Loucy (cell line): ENCODE measurements at regions not wholly inside any gene's neighbourhood (a gene's known extent, or its start where the extent isn't known, plus 50 kb on each side); places are given as distances from the start of the nearest gene placed in this dataset.

Experiments
- H2AFZ ChIP-seq: fragments of 200-600 bp; sonication (generic); 2 replicates; pipeline ENCODE4 v1.6.0; 2016; ENCODE audit warnings: antibody characterized with exemption, mild to moderate bottlenecking, low read length, moderate library complexity
- H3F3A ChIP-seq: fragments of 200-600 bp; 2 replicates; pipeline ENCODE4 v1.6.0; 2016; ENCODE audit warnings: antibody characterized with exemption, low read depth, mild to moderate bottlenecking
- H3K27me3 ChIP-seq: fragments of 200-600 bp; sonication (generic); 2 replicates; pipeline ENCODE4 v1.6.1; 2014; ENCODE audit warnings: low read length, mild to moderate bottlenecking; ENCODE audit not compliant: insufficient read depth, poor library complexity, severe bottlenecking
- H3K36me3 ChIP-seq: fragments of 200-600 bp; sonication (generic); 2 replicates; pipeline ENCODE4 v1.6.1; 2016; ENCODE audit warnings: low read length; ENCODE audit not compliant: insufficient read depth
- H3K4me1 ChIP-seq: fragments of 200-600 bp; sonication (generic); 2 replicates; pipeline ENCODE4 v1.5.1; 2014; ENCODE audit warnings: low read length, mild to moderate bottlenecking; ENCODE audit not compliant: insufficient read depth, poor library complexity, severe bottlenecking
- H3K4me2 ChIP-seq: fragments of 200-600 bp; sonication (generic); 2 replicates; pipeline ENCODE4 v1.6.0; 2014; ENCODE audit warnings: antibody characterized with exemption, low read length, low read depth, mild to moderate bottlenecking; ENCODE audit not compliant: poor library complexity, severe bottlenecking
- H3K4me3 ChIP-seq: fragments of 200-600 bp; sonication (generic); 2 replicates; pipeline ENCODE4 v1.5.1; 2014; ENCODE audit warnings: low read length, mild to moderate bottlenecking, mixed read lengths; ENCODE audit not compliant: poor library complexity, severe bottlenecking
- H3K79me2 ChIP-seq: fragments of 200-600 bp; sonication (generic); 2 replicates; pipeline ENCODE4 v1.6.1; 2014; ENCODE audit warnings: low read length; ENCODE audit not compliant: insufficient read depth
- H3K9ac ChIP-seq: fragments of 200-600 bp; sonication (generic); 2 replicates; pipeline ENCODE4 v1.6.0; 2014; ENCODE audit warnings: mild to moderate bottlenecking, low read depth, low read length, moderate library complexity; ENCODE audit not compliant: poor library complexity, severe bottlenecking
- H3K9me2 ChIP-seq: fragments of 200-600 bp; sonication (generic); replicated peaks from 2 replicates; pipeline ENCODE4 v1.6.1; 2016; ENCODE audit warnings: low read depth, low read length, mixed read lengths
- H3K9me3 ChIP-seq: fragments of 200-600 bp; sonication (generic); 2 replicates; pipeline ENCODE4 v1.6.1; 2014; ENCODE audit warnings: mild to moderate bottlenecking, antibody characterized with exemption, low read length, low read depth; ENCODE audit not compliant: insufficient read depth
- H4K20me1 ChIP-seq: fragments of 200-600 bp; sonication (generic); 2 replicates; pipeline ENCODE4 v1.6.0; 2014; ENCODE audit warnings: antibody characterized with exemption, low read length, mild to moderate bottlenecking; ENCODE audit not compliant: insufficient read depth, poor library complexity, severe bottlenecking
- EZH2phosphoT487 ChIP-seq: fragments of 200-600 bp; IDR thresholded peaks from 2 replicates; pipeline ENCODE4 v1.6.1; 2018; ENCODE audit warnings: antibody characterized with exemption, mild to moderate bottlenecking, moderate library complexity, borderline replicate concordance
- TF ChIP-seq, protein P1 (sequence below): fragments of 200-600 bp; sonication (generic); conservative IDR thresholded peaks from 2 replicates; pipeline ENCODE4 v1.5.1; 2014; ENCODE audit warnings: mild to moderate bottlenecking, antibody characterized with exemption, low read length

DNA sequence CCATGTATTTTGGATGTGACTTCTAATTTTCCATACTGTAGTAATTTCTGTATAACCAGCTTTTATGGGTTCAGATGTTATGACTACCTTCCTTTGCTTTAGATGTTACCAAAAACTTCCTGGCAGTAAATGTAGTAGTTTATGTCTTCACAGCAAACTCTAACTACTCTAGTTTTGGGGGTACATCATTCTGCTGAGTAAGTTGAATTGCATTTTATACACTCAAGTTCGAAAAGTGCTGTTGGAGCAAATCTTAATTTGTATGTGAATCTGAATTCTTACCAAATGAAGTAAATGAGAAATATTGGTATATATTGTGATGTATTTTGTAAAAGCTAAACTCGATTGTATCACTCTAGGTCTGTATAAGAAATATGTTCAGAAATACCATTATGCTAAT, 728.3 kb upstream of the CDH8 start:
- TF ChIP-seq, protein P1, sequence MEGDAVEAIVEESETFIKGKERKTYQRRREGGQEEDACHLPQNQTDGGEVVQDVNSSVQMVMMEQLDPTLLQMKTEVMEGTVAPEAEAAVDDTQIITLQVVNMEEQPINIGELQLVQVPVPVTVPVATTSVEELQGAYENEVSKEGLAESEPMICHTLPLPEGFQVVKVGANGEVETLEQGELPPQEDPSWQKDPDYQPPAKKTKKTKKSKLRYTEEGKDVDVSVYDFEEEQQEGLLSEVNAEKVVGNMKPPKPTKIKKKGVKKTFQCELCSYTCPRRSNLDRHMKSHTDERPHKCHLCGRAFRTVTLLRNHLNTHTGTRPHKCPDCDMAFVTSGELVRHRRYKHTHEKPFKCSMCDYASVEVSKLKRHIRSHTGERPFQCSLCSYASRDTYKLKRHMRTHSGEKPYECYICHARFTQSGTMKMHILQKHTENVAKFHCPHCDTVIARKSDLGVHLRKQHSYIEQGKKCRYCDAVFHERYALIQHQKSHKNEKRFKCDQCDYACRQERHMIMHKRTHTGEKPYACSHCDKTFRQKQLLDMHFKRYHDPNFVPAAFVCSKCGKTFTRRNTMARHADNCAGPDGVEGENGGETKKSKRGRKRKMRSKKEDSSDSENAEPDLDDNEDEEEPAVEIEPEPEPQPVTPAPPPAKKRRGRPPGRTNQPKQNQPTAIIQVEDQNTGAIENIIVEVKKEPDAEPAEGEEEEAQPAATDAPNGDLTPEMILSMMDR = no peak
- no peak for TF ChIP-seq EZH2phosphoT487
- H3K9me3 ChIP-seq = 0 out of 2 replicates have a peak, but pooled peaks cover 3% of the 10 kb centered on the region
- H2AFZ ChIP-seq = no peak overlapping the region
- H3K36me3 ChIP-seq = no peaks in the 10 kb centered on the region
- H3K27me3 ChIP-seq = no peaks in the 10 kb centered on the region
- H3K9me2 ChIP-seq = no peaks in the 10 kb centered on the region
- H4K20me1 ChIP-seq = no peaks in the 10 kb centered on the region
- no peaks in the 10 kb centered on the region for H3F3A ChIP-seq
- H3K79me2 ChIP-seq = no peaks in the 10 kb centered on the region
- no peak overlapping the region for H3K9ac ChIP-seq
- no peaks in the 10 kb centered on the region for H3K4me1 ChIP-seq
- H3K4me2 ChIP-seq = no peak overlapping the region
- no peak overlapping the region for H3K4me3 ChIP-seq

DNA sequence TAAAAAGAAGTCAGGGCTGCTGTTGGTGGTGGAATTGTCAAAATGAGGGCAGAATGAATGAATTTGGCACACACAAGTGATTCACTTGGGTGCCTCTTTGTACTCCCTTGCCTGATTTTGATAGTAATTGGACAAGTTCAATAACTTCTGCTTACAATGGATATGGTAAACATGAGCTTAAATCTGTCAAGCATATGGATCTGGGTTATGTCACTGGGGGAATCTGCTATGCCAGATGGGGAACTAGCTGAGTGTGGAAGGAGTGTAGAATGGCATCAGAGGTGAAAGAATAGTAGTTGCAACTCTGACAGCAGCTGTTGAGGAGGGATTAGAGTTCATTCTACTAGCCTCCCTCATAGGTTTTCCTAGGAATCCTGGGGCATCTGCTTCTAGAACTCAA, 724.2 kb upstream of the CDH8 start:
- no peaks in the 10 kb centered on the region for H3F3A ChIP-seq
- peaks cover 3% of the 10 kb centered on the region; the same call in 1 of the 2 replicates for H3K9me3 ChIP-seq
- TF ChIP-seq EZH2phosphoT487 = no peak
- TF ChIP-seq, protein P1 = no peak
- no peaks in the 10 kb centered on the region for H3K27me3 ChIP-seq
- H3K9ac ChIP-seq = no peak overlapping the region
- H3K79me2 ChIP-seq = no peaks in the 10 kb centered on the region
- H3K9me2 ChIP-seq = no peaks in the 10 kb centered on the region
- H4K20me1 ChIP-seq = no peaks in the 10 kb centered on the region
- no peak overlapping the region for H2AFZ ChIP-seq
- no peaks in the 10 kb centered on the region for H3K4me1 ChIP-seq
- no peak overlapping the region for H3K4me3 ChIP-seq
- H3K36me3 ChIP-seq = no peaks in the 10 kb centered on the region
- H3K4me2 ChIP-seq = no peak overlapping the region

- H3K4me3 ChIP-seq = no peak overlapping the region
- H3K27me3 ChIP-seq = no peaks in the 10 kb centered on the region
- H3K9ac ChIP-seq = no peak overlapping the region
- H3K4me1 ChIP-seq = no peaks in the 10 kb centered on the region
- H3K9me2 ChIP-seq = no peaks in the 10 kb centered on the region
- H2AFZ ChIP-seq = no peak overlapping the region
- no peaks in the 10 kb centered on the region for H3K79me2 ChIP-seq
- H3K9me3 ChIP-seq = no peaks in the 10 kb centered on the region; the same call in 1 of the 2 replicates
- no peaks in the 10 kb centered on the region for H4K20me1 ChIP-seq
- H3K36me3 ChIP-seq = no peaks in the 10 kb centered on the region
- TF ChIP-seq, protein P1 = no peak
- TF ChIP-seq EZH2phosphoT487 = no peak
- H3K4me2 ChIP-seq = no peak overlapping the region
- H3F3A ChIP-seq = no peaks in the 10 kb centered on the region
These were observed 719.7 kb upstream of the CDH8 start for GRCh38 chr16:62755938-62756337.
